A673 (cell line): ENCODE measurements at regions not wholly inside any gene's neighbourhood (a gene's known extent, or its start where the extent isn't known, plus 50 kb on each side); places are given as distances from the start of the nearest gene placed in this dataset.

ENCODE experiments used
- EZH2 ChIP-seq: fragments of 200-600 bp; sonication (generic); IDR thresholded peaks from 2 replicates; pipeline ENCODE4 v1.6.1; 2017; ENCODE audit warnings: borderline replicate concordance, low read depth, mild to moderate bottlenecking, mixed read lengths, antibody characterized with exemption, low read length; ENCODE audit not compliant: poor library complexity, severe bottlenecking
- TF ChIP-seq, protein P1 (sequence below): fragments of 300-800, 200-600 bp; sonication (generic); conservative IDR thresholded peaks from 2 replicates; pipeline ENCODE4 v1.5.1; 2017; ENCODE audit warnings: low read depth, mild to moderate bottlenecking, antibody characterized with exemption, low read length, moderate library complexity, mixed read lengths

DNA sequence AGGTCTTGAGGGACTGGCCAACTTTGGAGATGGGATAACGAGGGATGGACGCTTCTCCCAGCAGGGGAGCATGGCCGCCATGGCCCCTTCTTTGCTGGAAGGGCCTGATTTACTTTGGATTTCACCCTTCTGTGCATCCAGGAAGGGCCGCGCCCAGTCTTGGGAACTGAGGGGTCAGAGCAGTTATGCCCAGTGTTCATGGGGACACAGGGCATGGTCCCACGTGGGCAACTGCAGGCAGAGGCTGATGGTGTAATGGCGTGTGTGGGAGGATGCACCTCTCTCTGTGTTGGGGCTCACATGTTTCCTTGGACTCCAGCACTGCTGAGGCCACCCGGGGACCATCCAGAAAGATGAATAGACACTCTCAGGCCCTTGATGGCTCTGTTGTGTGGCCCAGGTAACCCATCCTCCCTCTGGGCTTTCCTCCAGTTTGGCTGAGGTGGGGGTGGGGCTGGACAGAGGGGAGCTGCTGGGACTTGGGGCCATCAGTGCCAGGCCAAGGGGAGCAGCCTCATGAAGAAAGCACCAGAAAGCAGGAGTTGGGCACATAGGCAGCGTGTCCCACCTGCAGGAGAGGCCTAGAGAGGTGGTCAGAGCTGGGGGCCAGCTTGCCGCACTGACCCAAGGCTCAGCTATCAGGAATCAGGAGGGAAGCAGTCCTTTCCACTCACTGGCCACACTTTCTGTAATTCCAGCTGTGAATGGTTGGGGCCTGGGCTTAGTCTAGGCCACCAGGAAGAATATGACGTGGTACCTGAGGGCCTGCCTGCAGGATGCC, 1033.9 kb downstream of the TBC1D22A start:
- TF ChIP-seq, protein P1, sequence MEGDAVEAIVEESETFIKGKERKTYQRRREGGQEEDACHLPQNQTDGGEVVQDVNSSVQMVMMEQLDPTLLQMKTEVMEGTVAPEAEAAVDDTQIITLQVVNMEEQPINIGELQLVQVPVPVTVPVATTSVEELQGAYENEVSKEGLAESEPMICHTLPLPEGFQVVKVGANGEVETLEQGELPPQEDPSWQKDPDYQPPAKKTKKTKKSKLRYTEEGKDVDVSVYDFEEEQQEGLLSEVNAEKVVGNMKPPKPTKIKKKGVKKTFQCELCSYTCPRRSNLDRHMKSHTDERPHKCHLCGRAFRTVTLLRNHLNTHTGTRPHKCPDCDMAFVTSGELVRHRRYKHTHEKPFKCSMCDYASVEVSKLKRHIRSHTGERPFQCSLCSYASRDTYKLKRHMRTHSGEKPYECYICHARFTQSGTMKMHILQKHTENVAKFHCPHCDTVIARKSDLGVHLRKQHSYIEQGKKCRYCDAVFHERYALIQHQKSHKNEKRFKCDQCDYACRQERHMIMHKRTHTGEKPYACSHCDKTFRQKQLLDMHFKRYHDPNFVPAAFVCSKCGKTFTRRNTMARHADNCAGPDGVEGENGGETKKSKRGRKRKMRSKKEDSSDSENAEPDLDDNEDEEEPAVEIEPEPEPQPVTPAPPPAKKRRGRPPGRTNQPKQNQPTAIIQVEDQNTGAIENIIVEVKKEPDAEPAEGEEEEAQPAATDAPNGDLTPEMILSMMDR, result no peak
- TF ChIP-seq EZH2, result no peak
